ENCODE measurements at regions not wholly inside any gene's neighbourhood (a gene's known extent, or its start where the extent isn't known, plus 50 kb on each side); places are given as distances from the start of the nearest gene placed in this dataset.

- no peak for TF ChIP-seq CTCF (conservative IDR thresholded peaks at IDR 0.05; ENCODE audit: low read length)
- TF ChIP-seq EZH2phosphoT487 (IDR thresholded peaks at IDR 0.05; ENCODE audit: borderline replicate concordance): no peak
These were observed 106.1 kb upstream of the C9orf72 start for GRCh38 chr9:27679338-27679737.

All from Loucy (cell line).